ENCODE measurements at regions not wholly inside any gene's neighbourhood (a gene's known extent, or its start where the extent isn't known, plus 50 kb on each side); places are given as distances from the start of the nearest gene placed in this dataset.
"Not testable (repeated sequence)": the region's sequence is repeated elsewhere in the genome, so short reads cannot be mapped to it uniquely, and the experiment has no call there.

DNA sequence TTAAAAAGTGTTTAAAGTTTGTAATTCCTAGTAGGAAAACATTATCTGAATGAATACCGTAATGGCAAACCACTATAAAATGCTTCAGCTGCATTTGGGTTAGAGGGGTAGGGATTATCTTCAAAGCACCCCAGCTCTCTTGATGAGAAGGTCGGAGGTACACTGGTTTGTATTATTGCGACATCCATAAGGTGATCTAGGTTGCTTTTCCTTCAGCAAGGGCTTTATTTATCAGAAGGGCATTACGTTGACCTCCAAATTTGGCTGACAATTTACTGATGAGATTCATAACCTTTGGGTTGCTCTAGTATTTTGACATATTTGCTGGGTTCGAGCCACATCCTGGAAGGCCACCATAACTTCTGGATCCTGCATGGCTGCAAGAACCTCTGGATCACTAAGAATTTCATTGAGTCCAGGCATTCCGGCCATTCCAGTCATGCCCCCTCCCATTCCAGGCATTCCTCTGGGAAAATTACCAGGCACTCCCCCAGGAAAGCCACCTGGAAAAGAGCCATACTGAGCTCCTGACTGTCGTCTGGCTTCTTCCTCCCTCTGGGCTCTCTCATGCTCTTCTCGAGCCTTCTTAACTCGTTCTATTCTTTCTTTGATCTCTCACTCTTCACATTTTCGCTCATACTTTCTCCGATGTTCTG, 83.6 kb upstream of the EXOC4 start:
- not testable (repeated sequence) for TF ChIP-seq PHB2 (IDR thresholded peaks at IDR 0.05; ENCODE audit: low read depth); JUNB (CRISPR knock-in tag; conservative IDR thresholded peaks at IDR 0.05); TAF1 (IDR thresholded peaks at IDR 0.05; ENCODE audit: control insufficient read depth, extremely low read depth, insufficient read depth, low read length, severe bottlenecking); PML (IDR thresholded peaks at IDR 0.05; ENCODE audit: low read length)
- TF ChIP-seq, protein P1, sequence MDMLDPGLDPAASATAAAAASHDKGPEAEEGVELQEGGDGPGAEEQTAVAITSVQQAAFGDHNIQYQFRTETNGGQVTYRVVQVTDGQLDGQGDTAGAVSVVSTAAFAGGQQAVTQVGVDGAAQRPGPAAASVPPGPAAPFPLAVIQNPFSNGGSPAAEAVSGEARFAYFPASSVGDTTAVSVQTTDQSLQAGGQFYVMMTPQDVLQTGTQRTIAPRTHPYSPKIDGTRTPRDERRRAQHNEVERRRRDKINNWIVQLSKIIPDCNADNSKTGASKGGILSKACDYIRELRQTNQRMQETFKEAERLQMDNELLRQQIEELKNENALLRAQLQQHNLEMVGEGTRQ (CRISPR knock-in tag; IDR thresholded peaks at IDR 0.05), result not testable (repeated sequence)
